ENCODE measurements at regions not wholly inside any gene's neighbourhood (a gene's known extent, or its start where the extent isn't known, plus 50 kb on each side); places are given as distances from the start of the nearest gene placed in this dataset.

DNA sequence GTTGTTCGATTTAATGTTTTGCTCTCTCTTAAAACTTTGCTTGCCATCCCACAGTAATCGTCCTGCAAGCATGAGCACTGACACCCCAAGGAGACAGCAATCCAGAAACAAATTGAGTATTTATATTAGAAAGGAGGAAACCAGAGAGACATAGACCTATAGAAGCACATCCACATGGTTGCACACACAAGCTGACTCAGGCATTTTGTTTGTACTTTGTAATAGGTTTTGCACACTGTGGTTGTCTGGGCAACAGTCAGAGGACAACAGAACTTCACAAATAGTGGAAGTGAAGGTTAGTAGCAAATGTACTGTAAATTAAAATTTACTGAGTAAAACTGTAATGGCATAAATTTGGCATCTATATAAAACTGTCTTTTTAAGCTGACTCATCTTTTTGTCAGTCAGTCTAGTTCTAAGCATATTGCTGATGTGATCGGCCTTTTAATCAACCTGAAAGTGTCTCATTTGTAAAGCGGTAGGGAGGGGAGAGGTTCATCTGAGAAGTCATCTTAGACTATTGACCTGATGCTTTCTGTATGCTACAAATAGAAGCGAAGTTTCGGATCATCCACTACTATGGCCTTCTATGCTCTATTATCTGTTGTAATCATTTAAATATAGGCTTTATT, 1624.7 kb downstream of the ARAP2 start:
- H3K9me3 ChIP-seq (ENCODE audit: low read length) = no peaks in the 10 kb centered on the region
- no peaks in the 10 kb centered on the region for H3K4me1 ChIP-seq (ENCODE audit: insufficient read depth, low read length)
- H3K9ac ChIP-seq (ENCODE audit: low read length) = no peak overlapping the region
- H3K27me3 ChIP-seq (ENCODE audit: control insufficient read depth in 1 of 2, insufficient read depth in 2 of 2, low read length in 2 of 2) = no peaks in the 10 kb centered on the region
- H3K27ac ChIP-seq (ENCODE audit: low read depth, low read length) = no peak overlapping the region
- no peaks in the 10 kb centered on the region for H3K36me3 ChIP-seq (ENCODE audit: insufficient read depth, low read length)
- no peak overlapping the region for H3K4me3 ChIP-seq (ENCODE audit: low read depth in 1 of 2, low read length in 2 of 2)

DNA sequence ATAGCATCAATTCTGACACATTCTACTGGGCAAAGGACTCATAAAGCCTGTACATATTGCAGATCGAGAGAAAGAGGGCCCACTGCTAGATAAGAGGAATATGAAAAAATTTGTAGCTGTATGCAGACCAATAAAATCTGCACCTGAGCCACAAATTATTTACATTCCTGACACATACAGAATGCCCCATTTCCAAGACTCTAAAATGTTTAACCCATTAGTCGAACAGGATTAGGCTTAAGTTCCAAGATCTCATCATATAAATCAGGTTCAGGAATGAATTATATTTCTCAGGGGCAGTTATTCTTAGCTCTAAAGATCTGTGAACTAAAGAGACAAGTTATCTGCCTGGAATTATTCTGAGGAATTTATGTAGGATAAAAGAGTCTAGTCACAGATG, 1615.8 kb downstream of the ARAP2 start:
- H3K9ac ChIP-seq (ENCODE audit: low read length) = no peak overlapping the region
- H3K4me1 ChIP-seq (ENCODE audit: insufficient read depth, low read length) = no peaks in the 10 kb centered on the region
- H3K9me3 ChIP-seq (ENCODE audit: low read length) = no peaks in the 10 kb centered on the region
- H3K27me3 ChIP-seq (ENCODE audit: control insufficient read depth in 1 of 2, insufficient read depth in 2 of 2, low read length in 2 of 2) = no peaks in the 10 kb centered on the region
- H3K4me3 ChIP-seq (ENCODE audit: low read depth in 1 of 2, low read length in 2 of 2) = no peak overlapping the region
- H3K36me3 ChIP-seq (ENCODE audit: insufficient read depth, low read length) = no peaks in the 10 kb centered on the region
- H3K27ac ChIP-seq (ENCODE audit: low read depth, low read length) = no peak overlapping the region

DNA sequence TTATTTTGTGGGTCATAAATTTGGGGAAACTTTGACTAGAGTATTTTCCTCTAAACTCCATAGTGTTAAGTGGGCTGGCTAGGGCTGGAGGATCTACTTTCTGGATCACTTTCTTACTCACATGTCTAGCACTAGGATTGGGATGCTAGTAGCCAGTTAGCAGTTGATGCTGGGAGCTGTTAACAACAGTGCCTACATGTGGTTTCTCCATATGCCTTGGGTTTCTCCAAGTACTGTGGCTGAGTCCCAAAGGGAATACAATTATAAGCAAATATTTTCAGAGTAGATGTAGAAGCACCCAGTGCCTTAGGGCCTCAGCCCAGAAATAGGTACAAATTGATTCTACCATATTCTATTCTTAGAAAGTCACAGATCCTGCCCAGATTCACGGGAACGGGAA, 1614.9 kb downstream of the ARAP2 start:
- Histone ChIP-seq H3K27ac (ENCODE audit: low read depth, low read length) (no peak overlapping the region), H3K4me3 (ENCODE audit: low read depth in 1 of 2, low read length in 2 of 2) (no peak overlapping the region), H3K9ac (ENCODE audit: low read length) (no peak overlapping the region), H3K36me3 (ENCODE audit: insufficient read depth, low read length) (no peaks in the 10 kb centered on the region), H3K9me3 (ENCODE audit: low read length) (no peaks in the 10 kb centered on the region), H3K27me3 (ENCODE audit: control insufficient read depth in 1 of 2, insufficient read depth in 2 of 2, low read length in 2 of 2) (no peaks in the 10 kb centered on the region), H3K4me1 (ENCODE audit: insufficient read depth, low read length) (no peaks in the 10 kb centered on the region)

DNA sequence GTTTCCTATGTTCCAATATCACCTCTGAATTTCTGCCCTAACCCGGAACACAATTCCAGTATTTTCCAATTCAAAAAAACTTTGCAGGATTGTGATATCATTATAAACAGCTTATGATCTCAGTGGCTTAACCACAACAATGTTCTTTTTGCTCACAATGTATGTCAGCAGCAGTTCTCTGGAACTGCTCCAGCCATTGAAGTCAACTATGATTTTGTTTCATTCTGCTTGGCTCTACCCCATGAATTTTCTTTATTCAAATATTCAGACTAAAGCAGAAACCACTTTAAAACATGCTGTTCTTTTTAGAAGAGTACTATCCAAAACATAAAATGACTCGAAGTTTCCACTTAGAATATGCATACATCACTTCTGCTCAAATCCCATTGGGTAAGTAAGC, 1611.1 kb downstream of the ARAP2 start:
- Histone ChIP-seq H3K9ac (ENCODE audit: low read length) (no peak overlapping the region), H3K4me1 (ENCODE audit: insufficient read depth, low read length) (no peaks in the 10 kb centered on the region), H3K27me3 (ENCODE audit: control insufficient read depth in 1 of 2, insufficient read depth in 2 of 2, low read length in 2 of 2) (no peaks in the 10 kb centered on the region), H3K9me3 (ENCODE audit: low read length) (no peaks in the 10 kb centered on the region), H3K4me3 (ENCODE audit: low read depth in 1 of 2, low read length in 2 of 2) (no peak overlapping the region), H3K36me3 (ENCODE audit: insufficient read depth, low read length) (no peaks in the 10 kb centered on the region), H3K27ac (ENCODE audit: low read depth, low read length) (no peak overlapping the region)

DNA sequence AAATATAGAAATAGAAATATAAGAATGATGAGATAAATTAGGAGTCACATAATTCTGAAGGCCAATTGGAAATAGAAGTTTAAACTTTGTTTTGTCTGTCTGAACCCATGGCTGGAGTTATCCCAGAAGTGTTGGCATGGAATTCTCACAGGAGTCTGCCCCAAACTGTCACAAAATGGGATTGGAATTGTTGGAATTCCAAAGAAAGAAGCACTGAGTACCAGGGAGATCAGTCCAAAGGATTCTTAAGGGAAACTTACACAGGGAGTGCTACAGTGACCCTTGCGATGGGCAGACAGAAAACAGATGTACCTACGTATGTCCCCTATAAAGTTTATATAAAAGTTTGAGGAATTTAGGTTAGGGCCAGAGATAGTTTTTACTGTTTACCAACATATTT, 1607.7 kb downstream of the ARAP2 start:
- Histone ChIP-seq H3K9ac (ENCODE audit: low read length) (no peak overlapping the region), H3K4me3 (ENCODE audit: low read depth in 1 of 2, low read length in 2 of 2) (no peak overlapping the region), H3K27ac (ENCODE audit: low read depth, low read length) (no peak overlapping the region), H3K4me1 (ENCODE audit: insufficient read depth, low read length) (no peaks in the 10 kb centered on the region), H3K9me3 (ENCODE audit: low read length) (no peaks in the 10 kb centered on the region), H3K27me3 (ENCODE audit: control insufficient read depth in 1 of 2, insufficient read depth in 2 of 2, low read length in 2 of 2) (no peaks in the 10 kb centered on the region), H3K36me3 (ENCODE audit: insufficient read depth, low read length) (no peaks in the 10 kb centered on the region)

DNA sequence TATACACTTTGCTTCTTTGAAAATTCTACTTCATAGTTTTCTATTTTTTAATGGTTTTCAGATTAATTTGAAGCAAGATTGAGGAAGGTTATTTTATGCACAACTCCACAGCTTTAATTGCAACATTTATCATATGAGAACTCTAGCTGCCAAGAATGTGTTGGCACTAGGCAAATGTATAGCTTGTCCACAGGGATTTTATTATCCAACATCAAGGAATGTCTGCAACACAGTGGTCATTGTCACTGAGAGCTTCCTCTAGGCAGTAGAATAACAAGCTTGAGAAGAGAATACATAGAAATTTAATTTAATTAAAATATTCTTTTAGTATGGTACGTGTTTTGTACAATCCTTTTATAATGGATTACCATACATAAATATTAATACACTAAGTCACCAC, 1600.8 kb downstream of the ARAP2 start:
- Histone ChIP-seq H3K4me3 (ENCODE audit: low read depth in 1 of 2, low read length in 2 of 2) (no peak overlapping the region), H3K27me3 (ENCODE audit: control insufficient read depth in 1 of 2, insufficient read depth in 2 of 2, low read length in 2 of 2) (no peaks in the 10 kb centered on the region), H3K4me1 (ENCODE audit: insufficient read depth, low read length) (no peaks in the 10 kb centered on the region), H3K36me3 (ENCODE audit: insufficient read depth, low read length) (no peaks in the 10 kb centered on the region), H3K27ac (ENCODE audit: low read depth, low read length) (no peak overlapping the region), H3K9ac (ENCODE audit: low read length) (no peak overlapping the region), H3K9me3 (ENCODE audit: low read length) (no peaks in the 10 kb centered on the region)

DNA sequence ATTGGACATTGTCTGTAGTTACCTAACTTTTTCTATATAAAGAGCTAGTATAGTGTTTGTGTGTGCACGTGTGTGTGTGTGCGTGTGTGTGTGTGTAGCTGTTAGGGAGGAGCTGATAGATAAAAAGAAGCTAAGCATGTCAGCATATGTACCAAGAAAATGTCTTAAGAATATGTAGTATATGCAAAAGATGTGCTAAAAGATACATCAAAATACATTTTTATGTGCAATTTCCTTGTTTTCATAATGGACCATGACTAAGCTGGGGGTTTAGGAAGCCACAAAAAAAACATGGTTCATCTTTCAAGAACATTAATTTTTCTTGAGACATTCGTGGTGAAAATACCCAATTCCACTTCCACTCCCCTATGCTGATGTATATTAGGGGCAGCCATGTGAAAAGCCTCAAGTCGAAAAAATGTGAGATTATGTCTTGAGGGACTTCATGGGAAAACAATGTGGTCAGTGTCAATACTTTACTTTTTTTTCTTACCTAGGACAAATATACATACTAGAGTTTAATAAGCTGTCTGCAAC, 1599.7 kb downstream of the ARAP2 start:
- no peaks in the 10 kb centered on the region for H3K36me3 ChIP-seq (ENCODE audit: insufficient read depth, low read length)
- H3K9ac ChIP-seq (ENCODE audit: low read length) = no peak overlapping the region
- H3K27ac ChIP-seq (ENCODE audit: low read depth, low read length) = no peak overlapping the region
- no peaks in the 10 kb centered on the region for H3K4me1 ChIP-seq (ENCODE audit: insufficient read depth, low read length)
- no peak overlapping the region for H3K4me3 ChIP-seq (ENCODE audit: low read depth in 1 of 2, low read length in 2 of 2)
- H3K9me3 ChIP-seq (ENCODE audit: low read length) = no peaks in the 10 kb centered on the region
- no peaks in the 10 kb centered on the region for H3K27me3 ChIP-seq (ENCODE audit: control insufficient read depth in 1 of 2, insufficient read depth in 2 of 2, low read length in 2 of 2)

DNA sequence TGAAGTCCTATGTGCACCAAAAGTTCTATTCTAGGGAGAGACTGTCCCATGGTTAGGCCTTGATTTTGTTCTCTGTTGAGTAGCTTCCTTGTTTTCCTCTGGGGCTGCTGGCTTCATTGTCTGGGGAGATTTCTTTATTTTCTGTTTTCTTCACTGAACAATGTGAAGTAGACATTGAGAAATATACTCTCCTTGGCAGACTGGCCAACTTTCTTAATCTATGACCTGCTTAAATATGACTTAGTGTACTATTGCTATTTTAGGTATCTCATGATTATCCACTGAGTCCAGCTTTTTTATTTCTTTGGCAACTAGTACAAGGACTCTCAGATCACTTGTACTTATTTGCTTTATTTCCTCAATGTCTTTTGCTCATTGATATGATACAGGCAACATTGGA, 1594.6 kb downstream of the ARAP2 start:
- no peak overlapping the region for H3K9ac ChIP-seq (ENCODE audit: low read length)
- H3K9me3 ChIP-seq (ENCODE audit: low read length) = no peaks in the 10 kb centered on the region
- no peak overlapping the region for H3K27ac ChIP-seq (ENCODE audit: low read depth, low read length)

DNA sequence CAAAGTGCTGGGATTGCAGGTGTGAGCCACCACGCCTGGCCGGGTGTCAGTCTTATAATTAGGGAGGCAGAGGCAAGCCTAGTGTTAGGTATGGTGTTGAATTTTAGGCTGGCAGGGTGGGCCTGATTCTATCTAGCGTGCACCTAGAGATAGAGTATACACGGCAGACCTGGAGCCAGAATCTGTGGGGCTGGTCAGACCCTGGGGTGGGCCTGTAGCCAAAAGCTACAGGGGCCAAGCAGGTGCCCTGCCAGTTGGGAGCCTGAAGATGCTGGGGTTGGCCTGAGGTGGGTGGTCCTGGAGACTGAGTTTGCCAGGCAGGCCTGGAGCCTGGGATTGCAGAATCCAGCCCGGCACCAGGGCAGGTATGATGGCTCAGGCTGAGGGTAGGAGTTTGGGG, 1580.3 kb downstream of the ARAP2 start:
- Histone ChIP-seq H3K9me3 (ENCODE audit: low read length) (no peaks in the 10 kb centered on the region), H3K27me3 (ENCODE audit: control insufficient read depth in 1 of 2, insufficient read depth in 2 of 2, low read length in 2 of 2) (no peaks in the 10 kb centered on the region), H3K4me1 (ENCODE audit: insufficient read depth, low read length) (no peaks in the 10 kb centered on the region), H3K4me3 (ENCODE audit: low read depth in 1 of 2, low read length in 2 of 2) (no peak overlapping the region), H3K36me3 (ENCODE audit: insufficient read depth, low read length) (no peaks in the 10 kb centered on the region), H3K9ac (ENCODE audit: low read length) (no peak overlapping the region), H3K27ac (ENCODE audit: low read depth, low read length) (no peak overlapping the region)

More for the DNA sequence above, 1594.6 kb downstream of the ARAP2 start:
- Histone ChIP-seq H3K4me1 (ENCODE audit: insufficient read depth, low read length) (no peaks in the 10 kb centered on the region), H3K27me3 (ENCODE audit: control insufficient read depth in 1 of 2, insufficient read depth in 2 of 2, low read length in 2 of 2) (no peaks in the 10 kb centered on the region), H3K4me3 (ENCODE audit: low read depth in 1 of 2, low read length in 2 of 2) (no peak overlapping the region), H3K36me3 (ENCODE audit: insufficient read depth, low read length) (no peaks in the 10 kb centered on the region)

DNA sequence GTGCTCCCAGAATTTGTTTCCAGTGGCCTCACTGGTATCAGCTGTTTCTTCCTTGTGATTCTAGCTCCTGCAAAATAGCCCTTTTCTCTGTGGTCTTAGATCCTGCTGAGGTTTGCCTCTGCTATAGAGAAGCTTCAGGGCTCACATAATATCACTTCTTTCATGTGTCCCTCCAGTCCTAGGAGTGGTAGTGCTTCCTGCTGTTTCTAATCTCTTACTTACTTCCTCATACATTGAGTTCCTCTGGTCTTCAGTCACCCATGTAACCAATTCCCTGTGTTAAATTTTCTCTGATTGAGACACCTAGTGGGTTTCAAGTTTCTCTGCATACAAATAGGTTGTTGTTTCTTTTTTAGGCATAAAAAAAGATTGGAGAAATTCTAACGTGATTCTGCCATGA, 1567.9 kb downstream of the ARAP2 start:
- Histone ChIP-seq H3K4me3 (ENCODE audit: low read depth in 1 of 2, low read length in 2 of 2) (no peak overlapping the region), H3K27me3 (ENCODE audit: control insufficient read depth in 1 of 2, insufficient read depth in 2 of 2, low read length in 2 of 2) (no peaks in the 10 kb centered on the region), H3K9me3 (ENCODE audit: low read length) (no peaks in the 10 kb centered on the region), H3K36me3 (ENCODE audit: insufficient read depth, low read length) (no peaks in the 10 kb centered on the region), H3K9ac (ENCODE audit: low read length) (no peak overlapping the region), H3K27ac (ENCODE audit: low read depth, low read length) (no peak overlapping the region), H3K4me1 (ENCODE audit: insufficient read depth, low read length) (no peaks in the 10 kb centered on the region)

DNA sequence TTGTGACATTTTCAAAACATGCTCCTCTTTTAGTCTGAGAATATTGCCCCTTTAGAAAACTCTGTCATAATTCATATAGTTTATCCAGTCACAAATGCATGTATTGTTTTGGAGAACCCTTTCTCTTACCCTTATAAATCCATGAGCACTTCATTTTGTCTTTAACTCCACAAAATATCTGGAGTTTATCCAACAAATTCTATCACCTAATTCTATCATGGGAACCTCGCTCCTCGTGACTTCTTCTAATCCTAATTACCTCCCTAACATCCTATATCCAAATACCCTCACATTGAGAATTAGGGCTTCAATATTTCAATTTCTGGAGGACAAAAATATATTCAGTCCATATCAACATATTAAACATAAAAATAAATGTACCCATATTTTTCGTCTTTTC, 1565.9 kb downstream of the ARAP2 start:
- Histone ChIP-seq H3K4me1 (ENCODE audit: insufficient read depth, low read length) (no peaks in the 10 kb centered on the region), H3K9me3 (ENCODE audit: low read length) (no peaks in the 10 kb centered on the region), H3K27ac (ENCODE audit: low read depth, low read length) (no peak overlapping the region), H3K9ac (ENCODE audit: low read length) (no peak overlapping the region), H3K4me3 (ENCODE audit: low read depth in 1 of 2, low read length in 2 of 2) (no peak overlapping the region), H3K27me3 (ENCODE audit: control insufficient read depth in 1 of 2, insufficient read depth in 2 of 2, low read length in 2 of 2) (no peaks in the 10 kb centered on the region), H3K36me3 (ENCODE audit: insufficient read depth, low read length) (no peaks in the 10 kb centered on the region)

DNA sequence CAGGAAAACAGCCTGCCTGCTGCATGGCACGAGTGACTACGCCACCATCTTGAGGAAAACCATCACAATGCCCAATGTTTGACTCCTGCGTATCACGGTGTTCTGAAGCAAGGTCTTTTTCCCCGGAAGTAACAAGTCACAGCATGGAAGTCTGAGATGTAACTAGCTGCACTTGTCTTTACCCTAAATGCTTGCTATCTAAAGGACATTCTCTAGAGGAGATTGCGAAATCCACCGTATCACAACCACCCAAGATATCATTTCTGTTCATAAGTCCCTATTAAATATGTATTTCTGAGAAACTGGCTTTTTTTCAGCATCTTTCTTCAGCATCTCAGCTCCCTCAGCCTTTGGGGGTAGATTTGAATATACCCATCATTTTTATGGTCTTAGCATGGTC, 1565.1 kb downstream of the ARAP2 start:
- no peaks in the 10 kb centered on the region for H3K27me3 ChIP-seq (ENCODE audit: control insufficient read depth in 1 of 2, insufficient read depth in 2 of 2, low read length in 2 of 2)
- H3K27ac ChIP-seq (ENCODE audit: low read depth, low read length) = no peak overlapping the region
- H3K36me3 ChIP-seq (ENCODE audit: insufficient read depth, low read length) = no peaks in the 10 kb centered on the region
- no peaks in the 10 kb centered on the region for H3K9me3 ChIP-seq (ENCODE audit: low read length)
- H3K9ac ChIP-seq (ENCODE audit: low read length) = no peak overlapping the region
- H3K4me3 ChIP-seq (ENCODE audit: low read depth in 1 of 2, low read length in 2 of 2) = no peak overlapping the region
- no peaks in the 10 kb centered on the region for H3K4me1 ChIP-seq (ENCODE audit: insufficient read depth, low read length)
